HG03342 (cell line): ENCODE measurements at regions not wholly inside any gene's neighbourhood (a gene's known extent, or its start where the extent isn't known, plus 50 kb on each side); places are given as distances from the start of the nearest gene placed in this dataset.
A peak's percentile ranks its signal among the peaks of the same experiment; 100 is the strongest.
"Not testable (repeated sequence)": the region's sequence is repeated elsewhere in the genome, so short reads cannot be mapped to it uniquely, and the experiment has no call there.

Experiments used
- ATAC-seq: cut with Tn5 transposase; IDR thresholded peaks from one replicate; pipeline ENCODE4 v1.9.1; 2021; ENCODE audit warnings: mild to moderate bottlenecking, moderate library complexity; ENCODE audit not compliant: unreplicated experiment

DNA sequence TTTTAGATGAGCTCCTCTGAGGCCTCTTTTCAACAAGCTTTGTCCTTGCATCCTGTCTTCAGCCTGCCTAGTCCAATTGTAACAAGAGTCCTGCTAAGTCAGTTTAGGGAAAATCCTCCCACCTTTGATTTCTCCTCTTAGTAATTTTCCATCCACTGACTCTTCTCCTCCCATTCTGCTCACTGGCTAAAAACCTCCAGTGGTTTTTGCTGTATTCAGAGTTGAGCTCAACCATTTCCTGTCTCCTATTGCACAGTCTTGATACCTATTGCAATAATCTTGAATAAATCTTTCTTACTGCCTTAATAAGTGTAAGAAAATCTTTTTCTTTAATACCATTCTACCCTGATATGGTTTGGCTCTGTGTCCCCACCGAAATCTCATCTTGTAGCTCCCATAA is 117.8 kb upstream of the ENPP6 start:
- ATAC-seq: no peak

GRCh38 chr4:184333446-184333845 is 115.8 kb upstream of the ENPP6 start:
- not testable (repeated sequence) for ATAC-seq

- no peak for ATAC-seq
These were observed 113.8 kb upstream of the ENPP6 start for GRCh38 chr4:184331268-184331995.

DNA sequence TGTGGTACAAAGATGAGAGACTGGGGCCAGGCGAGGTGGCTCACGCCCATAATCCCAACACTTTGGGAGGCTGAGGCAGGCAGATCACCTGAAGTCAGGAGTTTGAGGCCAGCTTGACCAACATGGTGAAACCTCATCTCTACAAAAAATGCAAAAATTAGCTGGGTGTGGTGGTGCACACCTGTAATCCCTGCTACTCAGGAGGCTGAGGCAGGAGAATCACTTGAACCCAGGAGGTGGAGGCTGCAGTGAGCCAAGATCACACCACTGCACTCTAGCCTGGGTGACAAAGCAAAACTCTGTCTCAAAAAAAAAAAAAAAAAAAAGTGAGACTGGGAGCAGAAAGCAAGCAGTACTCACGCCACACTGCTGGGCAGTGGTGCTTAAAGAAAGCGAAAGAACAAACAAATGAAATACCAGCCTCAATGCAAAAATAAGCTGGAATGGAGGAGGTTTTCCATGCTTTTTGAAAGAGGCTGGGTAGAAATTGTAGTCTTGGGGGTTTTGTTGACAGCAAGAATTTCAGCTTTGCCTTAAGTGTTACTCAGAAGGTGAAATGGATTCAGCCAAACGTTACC is 112.9 kb upstream of the ENPP6 start:
- ATAC-seq: not testable (repeated sequence)

DNA sequence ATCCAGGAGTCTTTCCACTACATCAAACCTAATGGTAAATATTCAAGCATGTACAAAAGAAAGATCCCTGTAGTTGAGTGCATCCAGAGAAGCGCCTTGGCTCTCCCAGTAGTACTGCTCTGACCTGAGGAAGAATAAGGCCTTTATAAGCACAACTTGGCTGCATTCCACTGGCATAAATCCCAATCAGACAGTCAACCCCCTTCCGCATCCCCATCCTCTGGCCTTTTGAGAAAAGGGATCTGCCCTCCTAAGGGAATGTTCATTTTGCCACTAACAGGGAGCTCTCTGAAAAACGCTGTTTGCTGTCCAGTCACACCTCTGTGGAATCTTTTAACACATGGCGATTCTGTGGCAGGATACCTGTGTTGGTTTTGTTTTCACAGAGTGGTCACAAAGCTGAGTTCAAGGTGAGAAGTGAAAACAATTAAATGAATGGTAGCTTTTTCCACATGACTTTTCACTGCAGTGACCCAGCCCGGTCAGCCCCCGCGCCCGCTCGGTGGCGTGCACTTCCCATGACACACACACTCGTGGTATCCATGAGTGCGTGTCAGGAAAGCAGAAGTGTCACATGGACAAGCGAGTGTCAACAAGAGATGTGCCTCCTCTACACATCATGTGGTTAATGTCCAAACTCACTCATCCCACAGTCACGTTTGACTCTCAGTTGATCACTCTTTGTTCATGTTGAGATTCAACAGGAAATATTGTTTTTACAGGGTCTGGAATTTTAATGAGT is 112.2 kb upstream of the ENPP6 start:
- peak; percentile 52 for ATAC-seq

DNA sequence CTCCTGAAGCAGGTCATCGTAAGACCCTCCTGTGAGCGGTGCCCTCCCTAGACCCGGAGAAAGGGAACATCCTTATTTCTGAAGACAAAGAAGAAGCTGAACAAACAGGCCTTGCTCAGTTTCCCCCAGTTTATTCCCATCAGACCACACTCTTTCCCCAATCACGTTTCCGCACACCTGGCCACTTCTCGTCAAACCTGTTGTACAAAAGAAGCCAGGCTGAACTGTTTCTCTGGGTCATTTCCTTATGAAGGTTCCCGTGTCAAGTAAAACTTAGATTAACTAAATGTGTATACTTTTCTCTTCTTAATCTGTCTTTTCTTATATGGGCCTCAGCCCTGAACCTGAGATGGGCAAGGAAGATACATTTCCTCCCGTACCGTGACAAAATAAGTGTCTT is 111.6 kb upstream of the ENPP6 start:
- ATAC-seq: no peak

DNA sequence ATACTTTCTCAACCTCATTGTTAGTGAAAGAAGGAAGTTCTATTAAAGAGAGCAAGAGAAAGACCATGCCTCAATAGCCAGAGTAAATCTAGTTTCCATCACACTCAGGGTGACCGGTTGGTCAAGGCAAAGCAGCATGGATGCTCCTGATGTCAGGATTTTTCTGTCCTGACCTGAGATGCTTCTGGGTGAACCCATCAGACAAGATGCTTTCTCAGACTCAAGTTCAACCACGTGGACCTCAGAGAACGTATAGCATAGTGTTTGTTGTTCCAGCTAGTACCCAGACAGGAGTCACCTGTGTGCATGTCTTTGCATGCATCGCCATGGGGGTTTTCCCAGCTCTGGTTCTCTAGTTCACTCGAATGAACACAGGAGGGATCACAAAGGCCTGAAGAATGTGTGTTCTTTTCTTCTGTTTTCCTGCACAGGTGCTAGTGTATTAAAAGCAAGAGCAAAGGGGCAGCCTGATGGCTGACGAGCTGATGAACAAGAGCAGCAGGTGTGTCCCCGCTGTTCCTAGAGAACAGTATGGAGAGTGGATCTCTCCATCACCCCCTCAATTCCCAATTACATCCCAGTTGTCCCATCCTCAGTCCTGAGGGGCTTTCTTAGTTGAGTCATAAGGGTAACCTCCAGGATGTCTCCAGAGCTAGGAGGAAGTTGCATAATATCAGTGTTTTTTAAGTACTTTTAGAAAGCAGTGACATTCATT is 110.5 kb upstream of the ENPP6 start:
- ATAC-seq: peak; percentile 80

DNA sequence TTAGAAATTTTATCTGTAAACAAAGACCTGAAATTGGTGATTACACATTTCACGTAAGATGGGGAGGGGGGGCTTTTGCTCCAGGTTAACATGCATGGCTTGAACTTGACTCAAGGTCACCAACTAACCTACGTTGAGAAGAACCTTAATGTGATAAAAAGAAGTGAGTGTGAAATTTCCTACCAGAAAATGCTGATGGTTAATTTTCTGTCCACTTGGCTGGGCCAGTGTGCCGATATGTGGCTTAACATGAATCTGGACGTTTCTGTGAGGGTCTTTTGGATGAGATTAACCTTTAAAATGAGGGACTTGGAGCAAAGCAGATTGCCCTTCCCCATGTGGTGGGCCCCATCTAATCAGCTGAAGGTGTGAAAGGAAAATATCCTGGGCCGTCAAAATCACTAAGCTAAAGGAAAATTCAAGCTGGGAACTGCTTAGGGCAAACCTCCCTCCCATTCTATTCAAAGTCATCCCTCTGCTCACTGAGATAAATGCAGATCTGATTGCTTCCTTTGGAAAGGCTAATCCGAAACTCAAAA is 107.3 kb upstream of the ENPP6 start:
- ATAC-seq: no peak

GRCh38 chr4:184322328-184323025 is 104.8 kb upstream of the ENPP6 start:
- ATAC-seq: no peak

GRCh38 chr4:184320631-184321030 is 103.0 kb upstream of the ENPP6 start:
- no peak for ATAC-seq

- no peak for ATAC-seq
These were observed 101.2 kb upstream of the ENPP6 start for GRCh38 chr4:184318852-184319251.

DNA sequence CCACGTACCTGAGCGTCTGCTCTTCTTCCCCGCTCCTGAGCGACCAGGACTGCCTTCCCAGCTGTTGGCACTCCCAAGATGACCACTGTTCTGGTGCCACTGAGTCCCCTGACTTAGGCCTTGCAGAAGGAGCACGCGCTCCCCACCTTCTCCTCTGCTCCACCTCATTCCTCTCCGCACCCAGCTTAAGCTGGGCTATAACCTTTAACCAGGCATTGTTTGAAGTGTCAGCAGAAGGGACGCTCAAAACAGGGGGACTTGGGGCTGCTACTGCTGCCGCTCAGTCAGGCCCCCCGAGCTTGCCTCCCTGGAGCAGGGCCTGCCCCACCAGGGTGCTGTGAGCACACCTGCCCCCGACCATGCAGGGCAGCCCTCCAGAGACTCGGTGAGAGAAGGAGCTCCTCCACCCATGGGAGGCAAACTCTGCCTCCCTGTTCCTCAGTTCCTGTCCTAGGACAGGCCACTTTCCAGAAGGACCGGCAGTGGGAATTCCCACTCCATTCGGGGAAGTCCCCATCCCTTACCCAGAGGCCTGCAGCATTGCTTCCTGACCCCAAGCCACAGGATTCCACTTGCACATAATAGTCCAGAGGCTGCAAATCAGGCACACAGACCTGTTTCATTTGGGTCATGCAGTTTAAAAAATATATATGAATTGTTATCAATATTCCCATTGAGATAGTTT is 99.7 kb upstream of the ENPP6 start:
- ATAC-seq: no peak

DNA sequence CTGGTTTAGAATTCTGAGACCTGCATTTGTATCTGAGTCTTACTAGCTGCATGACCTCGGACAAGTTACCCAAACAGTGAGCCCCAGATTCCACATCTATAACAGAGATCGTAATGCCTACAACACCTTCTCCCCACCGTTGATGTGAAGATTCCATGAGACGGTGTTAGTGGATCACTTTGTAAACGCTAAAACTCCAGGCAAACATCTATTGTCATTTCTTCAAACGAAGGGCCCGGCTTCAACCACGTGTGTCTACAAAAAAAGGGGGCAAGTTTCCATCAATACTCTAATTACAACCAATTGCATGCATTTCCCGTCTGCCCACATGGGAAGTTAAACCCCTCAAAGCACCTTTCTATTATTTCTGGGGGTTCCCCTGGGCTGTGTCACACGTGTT is 99.1 kb upstream of the ENPP6 start:
- ATAC-seq: no peak

- no peak for ATAC-seq
These were observed 98.1 kb upstream of the ENPP6 start for GRCh38 chr4:184315675-184316359.

DNA sequence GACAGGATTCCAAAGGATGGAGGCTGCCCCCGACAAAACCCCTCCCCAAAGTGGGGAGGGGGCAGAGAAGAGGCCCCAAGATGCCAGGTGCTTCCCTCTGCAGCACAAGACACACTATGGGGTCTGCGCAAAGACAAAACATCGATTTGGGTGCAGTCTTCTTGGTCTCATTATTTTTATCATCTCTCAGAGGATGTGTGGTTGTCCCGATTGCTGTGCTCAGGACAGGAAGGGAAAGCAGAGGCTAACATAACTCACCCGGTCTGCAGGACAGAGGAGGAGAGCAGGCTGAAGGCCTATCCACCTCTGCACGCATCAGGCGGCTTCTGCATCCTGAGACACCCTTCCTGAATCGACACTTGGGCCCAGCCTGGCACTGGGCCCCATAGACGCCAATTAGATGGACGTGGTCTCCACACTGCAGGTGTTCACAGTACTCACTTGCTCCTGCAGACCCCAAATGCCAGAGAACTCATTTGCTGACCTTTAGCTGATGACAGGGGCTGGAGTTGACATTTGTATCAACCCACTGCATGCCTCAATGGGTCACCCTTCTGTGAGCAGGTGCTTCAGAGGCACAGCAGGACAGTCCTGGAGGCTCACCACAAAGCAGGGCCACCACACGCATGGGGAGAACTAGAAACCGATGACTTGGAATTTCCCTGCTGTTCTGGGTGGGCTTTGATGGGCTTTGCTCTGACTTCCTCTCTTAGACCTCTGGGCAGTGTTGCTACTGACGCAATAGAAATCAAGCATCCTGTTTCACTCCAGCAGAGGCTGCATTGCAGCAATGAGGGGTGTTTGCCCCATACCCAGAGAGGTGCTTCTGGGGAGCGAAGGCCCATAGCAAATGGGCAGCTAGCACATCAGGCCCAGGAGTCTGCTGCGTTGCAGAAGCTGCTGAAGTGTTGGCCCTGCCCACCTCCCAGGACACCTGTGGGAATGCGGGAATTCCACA is 96.3 kb upstream of the ENPP6 start:
- peak; percentile 75 for ATAC-seq

- ATAC-seq: no peak
These were observed 95.4 kb upstream of the ENPP6 start for GRCh38 chr4:184313058-184313581.

DNA sequence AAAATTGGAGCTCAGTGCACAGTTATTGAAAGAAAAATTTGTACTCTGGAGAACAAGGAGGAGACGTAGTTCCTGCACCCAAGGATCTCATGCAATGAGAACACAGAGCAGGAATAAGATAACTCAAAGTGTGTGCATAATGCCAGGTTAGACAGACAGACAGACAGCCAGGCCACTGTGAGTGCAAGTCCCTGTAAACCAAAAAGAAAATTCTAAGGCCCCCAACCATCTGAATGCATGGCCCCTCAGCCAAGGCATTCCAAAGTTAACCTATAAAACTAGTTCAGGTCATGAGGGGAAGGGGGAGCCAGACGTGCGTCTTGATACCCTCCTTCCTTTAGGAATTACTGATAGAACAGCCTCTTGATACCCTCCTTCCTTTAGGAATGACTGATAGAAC is 94.5 kb upstream of the ENPP6 start:
- no peak for ATAC-seq
